GM10266 (cell line): ENCODE measurements at regions not wholly inside any gene's neighbourhood (a gene's known extent, or its start where the extent isn't known, plus 50 kb on each side); places are given as distances from the start of the nearest gene placed in this dataset.

Source experiments
- DNase-seq: peaks from one replicate; pipeline ENCODE4 v3.0.0; 2012; ENCODE audit errors: extremely low spot score
- TF ChIP-seq, protein P1 (sequence below): IDR thresholded peaks from 2 replicates; pipeline ENCODE4 v1.5.1; 2012; ENCODE audit warnings: mild to moderate bottlenecking, low read depth; ENCODE audit not compliant: control insufficient read depth, insufficient read depth; ENCODE audit errors: missing control alignments

GRCh38 chr3:186476044-186476468 lies 68.1 kb downstream of the CRYGS start:
- DNase-seq: no peak

GRCh38 chr3:186473166-186473565 lies 71.0 kb downstream of the CRYGS start:
- no peak for DNase-seq
- TF ChIP-seq, protein P1, sequence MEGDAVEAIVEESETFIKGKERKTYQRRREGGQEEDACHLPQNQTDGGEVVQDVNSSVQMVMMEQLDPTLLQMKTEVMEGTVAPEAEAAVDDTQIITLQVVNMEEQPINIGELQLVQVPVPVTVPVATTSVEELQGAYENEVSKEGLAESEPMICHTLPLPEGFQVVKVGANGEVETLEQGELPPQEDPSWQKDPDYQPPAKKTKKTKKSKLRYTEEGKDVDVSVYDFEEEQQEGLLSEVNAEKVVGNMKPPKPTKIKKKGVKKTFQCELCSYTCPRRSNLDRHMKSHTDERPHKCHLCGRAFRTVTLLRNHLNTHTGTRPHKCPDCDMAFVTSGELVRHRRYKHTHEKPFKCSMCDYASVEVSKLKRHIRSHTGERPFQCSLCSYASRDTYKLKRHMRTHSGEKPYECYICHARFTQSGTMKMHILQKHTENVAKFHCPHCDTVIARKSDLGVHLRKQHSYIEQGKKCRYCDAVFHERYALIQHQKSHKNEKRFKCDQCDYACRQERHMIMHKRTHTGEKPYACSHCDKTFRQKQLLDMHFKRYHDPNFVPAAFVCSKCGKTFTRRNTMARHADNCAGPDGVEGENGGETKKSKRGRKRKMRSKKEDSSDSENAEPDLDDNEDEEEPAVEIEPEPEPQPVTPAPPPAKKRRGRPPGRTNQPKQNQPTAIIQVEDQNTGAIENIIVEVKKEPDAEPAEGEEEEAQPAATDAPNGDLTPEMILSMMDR: no peak

More at GRCh38 chr3:186476044-186476468, 68.1 kb downstream of the CRYGS start:
- TF ChIP-seq, protein P1: no peak

DNA sequence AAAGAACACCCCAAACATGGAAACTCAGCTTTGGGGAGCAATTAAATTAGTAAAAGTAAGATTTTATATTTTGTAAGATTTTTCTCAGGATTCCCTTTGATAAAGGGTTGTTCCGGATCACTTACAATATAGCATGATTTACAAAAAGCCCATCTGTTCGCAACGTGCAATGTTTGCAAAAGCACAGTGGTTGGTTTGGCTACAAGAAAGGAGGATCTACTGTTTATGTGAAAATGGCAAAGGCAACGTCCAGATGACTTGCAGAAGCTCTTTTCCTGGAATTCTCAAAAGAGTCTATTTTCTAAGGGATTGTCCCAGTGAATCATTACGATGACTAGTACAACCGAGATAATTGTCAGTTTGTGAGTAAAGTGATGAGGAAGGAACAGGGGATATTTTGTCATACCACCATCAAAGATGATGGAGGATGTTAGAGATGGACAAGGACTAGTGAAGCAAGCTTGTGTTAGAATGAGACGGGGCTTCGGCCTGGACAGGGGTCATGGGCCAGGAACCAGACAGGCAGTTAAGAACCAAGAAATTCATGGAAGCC lies 71.6 kb downstream of the CRYGS start:
- no peak for DNase-seq
- TF ChIP-seq, protein P1: no peak

GRCh38 chr3:186471771-186472170 lies 72.4 kb downstream of the CRYGS start:
- DNase-seq: no peak
- TF ChIP-seq, protein P1: no peak

DNA sequence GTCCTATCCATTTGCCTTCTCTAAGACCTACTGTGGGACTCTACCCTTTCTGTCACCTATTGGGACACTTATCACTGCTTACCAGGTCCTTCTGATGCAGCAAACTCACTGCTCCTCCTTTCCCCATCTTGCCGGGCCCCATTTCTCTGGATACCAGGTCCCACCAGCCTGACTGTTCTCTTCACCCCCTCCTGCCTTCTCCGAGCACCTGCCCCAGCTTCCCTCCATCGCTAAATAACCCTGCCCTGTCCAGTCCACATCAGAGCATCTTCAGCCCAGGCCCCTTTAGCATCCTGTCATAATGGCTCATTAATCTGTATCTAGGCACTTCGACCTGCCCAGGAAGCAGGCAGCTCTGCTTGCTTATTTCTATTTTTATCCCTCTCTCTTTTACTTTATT lies 74.7 kb downstream of the CRYGS start:
- TF ChIP-seq, protein P1: no peak
- DNase-seq: no peak

DNA sequence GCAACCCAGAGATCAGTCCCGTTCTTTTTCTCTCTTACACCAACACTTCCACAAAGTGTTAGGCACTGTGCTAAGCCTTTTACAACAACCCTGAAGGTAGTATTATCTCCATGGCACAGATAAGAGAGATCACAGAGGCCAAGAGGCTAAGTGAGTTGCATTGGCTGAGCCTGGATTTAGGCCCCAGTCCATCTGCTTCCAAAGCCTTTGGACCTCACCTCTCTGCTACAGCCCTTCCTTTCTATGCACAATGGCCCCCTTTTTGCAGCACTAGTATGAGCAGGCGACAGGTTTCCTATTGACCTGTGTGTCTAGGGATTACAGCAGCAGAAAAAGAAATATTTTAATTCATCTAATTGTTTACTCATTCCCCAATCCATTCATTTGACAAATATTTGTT lies 76.2 kb downstream of the CRYGS start:
- DNase-seq: no peak
- TF ChIP-seq, protein P1: no peak

GRCh38 chr3:186466391-186466974 lies 77.7 kb downstream of the CRYGS start:
- no peak for DNase-seq
- TF ChIP-seq, protein P1: no peak
